K562 (cell line): ENCODE measurements at regions not wholly inside any gene's neighbourhood (a gene's known extent, or its start where the extent isn't known, plus 50 kb on each side); places are given as distances from the start of the nearest gene placed in this dataset.

Experiments
- ATF7 ChIP-seq: fragments of 450-650 bp; IDR thresholded peaks from 2 replicates; pipeline ENCODE4 v1.7.1; 2014; ENCODE audit warnings: mild to moderate bottlenecking, moderate library complexity
- CEBPB ChIP-seq: fragments of 450-650 bp; IDR thresholded peaks from 2 replicates; pipeline ENCODE4 v1.6.1; 2016; ENCODE audit warnings: missing genetic modification characterization, missing compliant biosample characterization
- POLR2A ChIP-seq: fragments of 450-650 bp; conservative IDR thresholded peaks from 2 replicates; pipeline ENCODE4 v1.6.1; 2016
- POLR2AphosphoS5 ChIP-seq: IDR thresholded peaks from 2 replicates; pipeline ENCODE4 v1.6.1; 2011; ENCODE audit warnings: mild to moderate bottlenecking, low read depth, low read length, moderate library complexity; ENCODE audit not compliant: control insufficient read depth, insufficient read depth
- RNF2 ChIP-seq: sonication (generic); IDR thresholded peaks from 2 replicates; pipeline ENCODE4 v1.6.1; 2016
- SMARCA4 ChIP-seq: fragments of 450-650 bp; IDR thresholded peaks from 2 replicates; pipeline ENCODE4 v1.6.1; 2016
- SRF ChIP-seq, 2 experiments: fragments of 250-450, 450-650 bp in 1 of 2; sonication (Bioruptor Pico) in 1 of 2; sonication (generic) in 1 of 2; formaldehyde crosslinking; IDR thresholded peaks; 2 replicates each; pipeline versions ENCODE4 v1.5.0 to v1.5.1; 2020 to 2022; ENCODE audit warnings: mild to moderate bottlenecking in 1 of 2, missing genetic modification reagents in 1 of 2
- TARDBP ChIP-seq: fragments of 450-650 bp; IDR thresholded peaks from 2 replicates; pipeline ENCODE4 v1.6.1; 2016
- TCF7 ChIP-seq: sonication (generic); IDR thresholded peaks from 2 replicates; pipeline ENCODE4 v1.6.1; 2016; ENCODE audit warnings: antibody characterized with exemption, borderline replicate concordance
- ZBTB17 ChIP-seq: fragments of 450-650 bp; formaldehyde crosslinking; IDR thresholded peaks from 2 replicates; pipeline ENCODE4 v1.4.0; 2020; ENCODE audit warnings: mild to moderate bottlenecking
- ZBTB34 ChIP-seq: fragments of 250-450 bp; sonication (Bioruptor Pico); IDR thresholded peaks from 2 replicates; pipeline ENCODE4 v1.8.0; 2021; ENCODE audit warnings: mild to moderate bottlenecking, moderate library complexity
- ZFP36 ChIP-seq: fragments of 150-350 bp; IDR thresholded peaks from 2 replicates; pipeline ENCODE4 v1.6.1; 2018; ENCODE audit warnings: low read length, low read depth; ENCODE audit not compliant: partially characterized antibody
- ZNF431 ChIP-seq: sonication (generic); formaldehyde crosslinking; IDR thresholded peaks from 2 replicates; pipeline ENCODE4 v1.8.0; 2022; ENCODE audit warnings: mild to moderate bottlenecking, missing genetic modification reagents

GRCh38 chr16:73505577-73505976, 457.6 kb upstream of the ZFHX3 start:
- no peak for TF ChIP-seq RNF2
- no peak for TF ChIP-seq POLR2AphosphoS5
- no peak for TF ChIP-seq ZFP36
- TF ChIP-seq SMARCA4, result no peak
- TF ChIP-seq ZNF431 (CRISPR knock-in tag), result no peak
- no peak for TF ChIP-seq TARDBP
- no peak for TF ChIP-seq ZBTB17 (CRISPR knock-in tag)
- no peak for TF ChIP-seq SRF (CRISPR knock-in tag; IDR thresholded peaks at IDR 0.05)
- no peak for TF ChIP-seq ATF7
- no peak for TF ChIP-seq TCF7
- TF ChIP-seq POLR2A, result no peak
- TF ChIP-seq CEBPB (tag), result no peak
- no peak for TF ChIP-seq ZBTB34 (CRISPR knock-in tag)
